GM12891 (cell line): ENCODE measurements at regions not wholly inside any gene's neighbourhood (a gene's known extent, or its start where the extent isn't known, plus 50 kb on each side); places are given as distances from the start of the nearest gene placed in this dataset.

Experiments
- POLR2A ChIP-seq: IDR thresholded peaks from 2 replicates; pipeline ENCODE4 v1.6.1; 2011; ENCODE audit warnings: low read depth, low read length, control low read depth
- POLR2AphosphoS5 ChIP-seq: IDR thresholded peaks from 2 replicates; pipeline ENCODE4 v1.6.1; 2011; ENCODE audit warnings: low read depth, low read length, control low read depth
- POU2F2 ChIP-seq: IDR thresholded peaks from 2 replicates; pipeline ENCODE4 v1.6.1; 2011; ENCODE audit warnings: low read depth, mild to moderate bottlenecking, control low read depth, low read length, moderate library complexity
- TAF1 ChIP-seq: IDR thresholded peaks from 2 replicates; pipeline ENCODE4 v1.6.1; 2011; ENCODE audit warnings: low read depth, low read length, control low read depth

- no peak for TF ChIP-seq TAF1
- no peak for TF ChIP-seq POLR2AphosphoS5
- no peak for TF ChIP-seq POU2F2
- no peak for TF ChIP-seq POLR2A
These were observed 159.0 kb upstream of the GMDS start for GRCh38 chr6:2404211-2404929.
